ENCODE measurements at regions not wholly inside any gene's neighbourhood (a gene's known extent, or its start where the extent isn't known, plus 50 kb on each side); places are given as distances from the start of the nearest gene placed in this dataset.

DNA sequence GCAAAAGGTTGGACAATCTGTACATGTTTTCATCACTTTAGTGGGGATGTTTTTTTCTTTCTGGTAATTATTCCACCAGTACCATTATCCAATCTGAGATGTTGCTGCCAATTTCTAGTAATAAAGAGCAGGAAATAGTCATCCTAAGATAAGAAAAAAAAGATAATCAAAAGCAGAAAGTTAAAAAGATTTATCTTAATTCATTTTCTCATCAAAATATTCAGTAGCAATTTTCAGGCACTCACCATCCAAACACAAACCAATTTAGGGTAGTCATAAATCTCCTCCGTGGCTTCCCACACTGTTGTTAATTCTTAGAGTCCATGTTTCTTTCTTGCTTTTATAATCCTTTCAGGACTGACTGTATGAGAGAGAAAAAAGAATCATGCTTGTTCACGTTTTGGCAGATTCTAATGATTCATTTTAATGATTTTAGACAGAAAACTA lies 263.7 kb upstream of the UGT8 start:
- no peaks in the 10 kb centered on the region for H3K4me1 ChIP-seq
- H3K9me3 ChIP-seq: no peaks in the 10 kb centered on the region
- no peak for TF ChIP-seq POLR2A (IDR thresholded peaks at IDR 0.05)
- TF ChIP-seq, protein P1, sequence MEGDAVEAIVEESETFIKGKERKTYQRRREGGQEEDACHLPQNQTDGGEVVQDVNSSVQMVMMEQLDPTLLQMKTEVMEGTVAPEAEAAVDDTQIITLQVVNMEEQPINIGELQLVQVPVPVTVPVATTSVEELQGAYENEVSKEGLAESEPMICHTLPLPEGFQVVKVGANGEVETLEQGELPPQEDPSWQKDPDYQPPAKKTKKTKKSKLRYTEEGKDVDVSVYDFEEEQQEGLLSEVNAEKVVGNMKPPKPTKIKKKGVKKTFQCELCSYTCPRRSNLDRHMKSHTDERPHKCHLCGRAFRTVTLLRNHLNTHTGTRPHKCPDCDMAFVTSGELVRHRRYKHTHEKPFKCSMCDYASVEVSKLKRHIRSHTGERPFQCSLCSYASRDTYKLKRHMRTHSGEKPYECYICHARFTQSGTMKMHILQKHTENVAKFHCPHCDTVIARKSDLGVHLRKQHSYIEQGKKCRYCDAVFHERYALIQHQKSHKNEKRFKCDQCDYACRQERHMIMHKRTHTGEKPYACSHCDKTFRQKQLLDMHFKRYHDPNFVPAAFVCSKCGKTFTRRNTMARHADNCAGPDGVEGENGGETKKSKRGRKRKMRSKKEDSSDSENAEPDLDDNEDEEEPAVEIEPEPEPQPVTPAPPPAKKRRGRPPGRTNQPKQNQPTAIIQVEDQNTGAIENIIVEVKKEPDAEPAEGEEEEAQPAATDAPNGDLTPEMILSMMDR (IDR thresholded peaks at IDR 0.05): no peak
- H3K4me3 ChIP-seq: no peak overlapping the region
- DNase-seq: no peak
- intact Hi-C loops (cut with DNase I): no loop called here
- H3K27me3 ChIP-seq: no peaks in the 10 kb centered on the region
- WGBS, 2 donors: 10 to 20% methylated on average over 2 of the region's 2 CpGs
- H3K27ac ChIP-seq: no peak overlapping the region
- no peaks in the 10 kb centered on the region for H3K36me3 ChIP-seq

DNA sequence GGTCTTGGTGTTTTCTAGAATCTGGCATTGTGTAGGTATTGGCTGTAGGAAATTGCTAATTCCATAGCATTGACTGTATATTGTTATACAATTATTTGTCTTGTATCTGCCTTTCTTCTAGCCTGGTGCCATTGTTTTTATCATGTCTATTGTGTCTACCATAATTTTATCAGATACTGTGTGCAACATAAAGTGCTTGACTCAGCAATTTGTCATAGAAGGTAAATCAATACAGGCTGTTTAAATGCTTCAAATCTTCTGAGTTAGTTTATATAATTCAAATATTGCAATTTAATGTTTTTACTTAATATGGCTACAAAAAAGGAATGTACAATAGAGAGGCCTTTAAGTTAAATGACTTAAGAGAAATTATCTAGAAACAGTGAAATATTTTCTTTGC lies 263.3 kb upstream of the UGT8 start:
- H3K36me3 ChIP-seq: no peaks in the 10 kb centered on the region
- H3K27me3 ChIP-seq: no peaks in the 10 kb centered on the region
- no peak for DNase-seq
- no peaks in the 10 kb centered on the region for H3K9me3 ChIP-seq
- no peak overlapping the region for H3K4me3 ChIP-seq
- no peaks in the 10 kb centered on the region for H3K4me1 ChIP-seq
- intact Hi-C loops (cut with DNase I): no loop called here
- TF ChIP-seq, protein P1 (IDR thresholded peaks at IDR 0.05): no peak
- no peak for TF ChIP-seq POLR2A (IDR thresholded peaks at IDR 0.05)
- H3K27ac ChIP-seq: no peak overlapping the region

DNA sequence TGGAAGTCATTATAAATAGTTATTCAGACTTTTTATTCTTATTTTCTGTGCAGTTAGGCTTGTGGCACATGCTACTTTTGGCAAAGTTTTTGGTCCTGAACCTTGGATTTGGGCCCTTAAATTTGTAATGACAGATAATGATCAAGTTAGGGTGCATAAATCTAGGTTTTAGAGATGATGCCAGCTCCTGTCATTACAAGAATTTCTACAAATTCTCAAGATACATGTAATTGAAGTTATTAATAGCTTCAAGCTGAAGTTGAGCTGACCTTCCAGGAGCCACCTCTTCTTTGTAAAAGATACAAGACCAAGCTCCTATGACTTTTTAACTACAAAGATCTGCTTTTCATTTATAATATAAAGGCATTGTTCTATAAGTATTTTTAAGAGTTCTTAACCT lies 255.6 kb upstream of the UGT8 start:
- Histone ChIP-seq H3K27ac (no peak overlapping the region), H3K36me3 (no peaks in the 10 kb centered on the region), H3K4me3 (no peak overlapping the region), H3K27me3 (no peaks in the 10 kb centered on the region), H3K4me1 (no peaks in the 10 kb centered on the region), H3K9me3 (no peaks in the 10 kb centered on the region)
- no peak for TF ChIP-seq POLR2A (IDR thresholded peaks at IDR 0.05)
- TF ChIP-seq, protein P1 (IDR thresholded peaks at IDR 0.05): no peak
- intact Hi-C loops (cut with DNase I): no loop called here
- no peak for DNase-seq

DNA sequence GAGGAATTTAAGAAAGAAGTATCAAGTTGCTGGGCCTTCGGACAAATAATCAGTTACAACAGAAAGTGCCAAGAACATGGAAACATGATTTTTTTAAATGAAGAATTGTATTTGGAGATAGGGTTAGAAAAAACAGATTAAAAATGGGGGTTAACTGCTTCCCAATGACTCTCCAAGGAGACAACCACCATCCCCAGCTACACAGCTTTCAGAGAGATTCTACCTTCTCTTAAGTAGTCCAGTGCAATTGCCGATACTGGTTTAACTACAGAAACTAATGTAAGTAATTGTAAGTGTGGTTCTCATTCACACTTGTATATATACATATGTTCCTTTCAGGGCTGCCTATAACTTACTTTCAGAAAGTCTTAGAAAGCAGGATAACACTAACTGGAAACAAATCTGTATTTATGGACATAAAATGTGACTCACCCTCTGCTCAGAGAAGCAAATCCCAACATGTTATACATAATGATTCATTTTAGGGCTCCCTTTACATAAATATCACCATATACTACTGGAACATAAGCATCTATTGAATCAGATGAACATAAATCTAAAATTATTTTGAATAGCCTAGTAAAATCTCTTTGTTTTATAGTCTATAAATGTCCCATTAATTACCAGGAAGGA lies 248.9 kb upstream of the UGT8 start:
- no peak overlapping the region for H3K4me3 ChIP-seq
- WGBS, 2 donors: 62 to 72% methylated on average over 2 of the region's 2 CpGs
- no peak overlapping the region for H3K27ac ChIP-seq
- no peaks in the 10 kb centered on the region for H3K36me3 ChIP-seq
- no peaks in the 10 kb centered on the region for H3K27me3 ChIP-seq
- intact Hi-C loops (cut with DNase I): no loop called here
- H3K4me1 ChIP-seq: no peaks in the 10 kb centered on the region
- H3K9me3 ChIP-seq: no peaks in the 10 kb centered on the region
- no peak for DNase-seq
- TF ChIP-seq, protein P1 (IDR thresholded peaks at IDR 0.05): no peak
- TF ChIP-seq POLR2A (IDR thresholded peaks at IDR 0.05): no peak

DNA sequence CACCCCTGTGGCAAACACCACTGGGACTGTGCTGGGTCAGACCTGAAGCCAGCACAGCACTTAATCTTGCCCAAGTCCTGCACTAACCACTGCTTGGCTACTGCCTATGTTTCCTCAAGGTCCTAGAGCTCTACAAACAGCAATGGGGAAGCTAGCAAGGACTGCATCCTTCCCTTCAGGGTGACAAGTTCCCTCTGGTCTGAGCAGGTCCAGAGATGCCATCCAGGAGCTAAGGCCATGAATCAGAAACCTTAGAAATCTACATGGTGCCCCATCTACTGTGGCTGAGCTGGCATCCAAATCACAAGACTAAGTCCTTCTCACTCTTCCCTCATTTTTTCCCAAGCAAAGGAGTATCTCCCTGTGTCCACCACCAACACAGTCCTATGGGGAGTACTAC lies 239.7 kb upstream of the UGT8 start:
- no peak overlapping the region for H3K27ac ChIP-seq
- TF ChIP-seq, protein P1 (IDR thresholded peaks at IDR 0.05): no peak
- intact Hi-C loops (cut with DNase I): no loop called here
- no peaks in the 10 kb centered on the region for H3K27me3 ChIP-seq
- no peaks in the 10 kb centered on the region for H3K36me3 ChIP-seq
- H3K4me1 ChIP-seq: no peaks in the 10 kb centered on the region
- no peak overlapping the region for H3K4me3 ChIP-seq
- DNase-seq: no peak
- H3K9me3 ChIP-seq: no peaks in the 10 kb centered on the region

All from esophagus squamous epithelium (tissue), 5 donors.